ENCODE measurements at regions not wholly inside any gene's neighbourhood (a gene's known extent, or its start where the extent isn't known, plus 50 kb on each side); places are given as distances from the start of the nearest gene placed in this dataset.

- no peaks in the 10 kb centered on the region for H3K36me3 ChIP-seq
- ATAC-seq: no peak
- no peak overlapping the region for H3K27ac ChIP-seq
- no peaks in the 10 kb centered on the region for H3K27me3 ChIP-seq
- no peaks in the 10 kb centered on the region for H3K9me3 ChIP-seq
- intact Hi-C loops (cut with DNase I): no loop called here
- no peak for DNase-seq
- no peak for TF ChIP-seq CTCF (IDR thresholded peaks at IDR 0.05)
- H3K4me1 ChIP-seq: no peaks in the 10 kb centered on the region
- no peak overlapping the region for H3K4me3 ChIP-seq
These were observed 66.9 kb downstream of the BAMBI start for GRCh38 chr10:28744069-28744768.

GRCh38 chr10:28754930-28755718 lies 77.8 kb downstream of the BAMBI start:
- Histone ChIP-seq H3K4me1 (no peaks in the 10 kb centered on the region), H3K27me3 (peaks cover 8% of the 10 kb centered on the region), H3K36me3 (no peaks in the 10 kb centered on the region), H3K4me3 (no peak overlapping the region), H3K9me3 (no peaks in the 10 kb centered on the region), H3K27ac (no peak overlapping the region)
- no peak for ATAC-seq
- TF ChIP-seq CTCF (IDR thresholded peaks at IDR 0.05): no peak
- intact Hi-C loops (cut with DNase I): no loop called here
- no peak for DNase-seq

GRCh38 chr10:28761084-28761846 lies 83.9 kb downstream of the BAMBI start:
- H3K36me3 ChIP-seq: no peaks in the 10 kb centered on the region
- no peak for TF ChIP-seq CTCF (IDR thresholded peaks at IDR 0.05)

GRCh38 chr10:28763471-28764170 lies 86.3 kb downstream of the BAMBI start:
- no peak for TF ChIP-seq CTCF (IDR thresholded peaks at IDR 0.05)
- Histone ChIP-seq H3K27me3 (peaks cover 3% of the 10 kb centered on the region), H3K4me1 (no peaks in the 10 kb centered on the region), H3K27ac (no peak overlapping the region), H3K9me3 (no peaks in the 10 kb centered on the region), H3K36me3 (no peaks in the 10 kb centered on the region), H3K4me3 (no peak overlapping the region)
- DNase-seq (no peak), ATAC-seq (no peak)
- intact Hi-C loops (cut with DNase I): no loop called here

More at GRCh38 chr10:28761084-28761846, 83.9 kb downstream of the BAMBI start:
- no peak for ATAC-seq
- Histone ChIP-seq H3K27ac (no peak overlapping the region), H3K27me3 (peaks cover 3% of the 10 kb centered on the region), H3K4me3 (no peak overlapping the region), H3K9me3 (no peaks in the 10 kb centered on the region), H3K4me1 (no peaks in the 10 kb centered on the region)
- no peak for DNase-seq
- intact Hi-C loops (cut with DNase I): no loop called here

GRCh38 chr10:28765641-28766040 lies 88.3 kb downstream of the BAMBI start:
- H3K27me3 ChIP-seq: peaks cover 3% of the 10 kb centered on the region
- no peak for TF ChIP-seq CTCF (IDR thresholded peaks at IDR 0.05)
- H3K9me3 ChIP-seq: no peaks in the 10 kb centered on the region
- H3K27ac ChIP-seq: no peak overlapping the region
- H3K4me3 ChIP-seq: no peak overlapping the region
- ATAC-seq (no peak), DNase-seq (no peak)
- H3K36me3 ChIP-seq: no peaks in the 10 kb centered on the region
- intact Hi-C loops (cut with DNase I): no loop called here
- peaks cover 4% of the 10 kb centered on the region for H3K4me1 ChIP-seq

All from upper lobe of right lung (tissue), 1 donor.